Neural crest cell (in vitro differentiated cells): ENCODE measurements at regions not wholly inside any gene's neighbourhood (a gene's known extent, or its start where the extent isn't known, plus 50 kb on each side); places are given as distances from the start of the nearest gene placed in this dataset.

Experiments
- DNase-seq: peaks from one replicate; pipeline ENCODE4 v3.0.0; 2021; ENCODE audit warnings: low read depth, mixed read lengths, low spot score
- H3K27ac Mint-ChIP-seq: one replicate; pipeline ENCODE4 v1.8.0; 2021; ENCODE audit warnings: mild to moderate bottlenecking, mixed read lengths; ENCODE audit not compliant: unreplicated experiment
- H3K27me3 Mint-ChIP-seq: 2 replicates; pipeline ENCODE4 v1.8.0; 2021; ENCODE audit warnings: low read depth, mild to moderate bottlenecking, mixed read lengths
- H3K36me3 Mint-ChIP-seq: 2 replicates; pipeline ENCODE4 v1.8.0; 2021; ENCODE audit warnings: low read depth, mild to moderate bottlenecking, mixed read lengths
- H3K4me1 Mint-ChIP-seq: 2 replicates; pipeline ENCODE4 v1.8.0; 2021; ENCODE audit warnings: mixed read lengths
- H3K4me3 Mint-ChIP-seq: one replicate; pipeline ENCODE4 v1.8.0; 2021; ENCODE audit warnings: mild to moderate bottlenecking, mixed read lengths
- H3K9me3 Mint-ChIP-seq: 2 replicates; pipeline ENCODE4 v1.8.0; 2021; ENCODE audit warnings: mixed read lengths
- CTCF ChIP-seq: fragments of 200-600 bp; sonication (generic); conservative IDR thresholded peaks from 2 replicates; pipeline ENCODE4 v1.5.0; 2021; ENCODE audit warnings: antibody characterized with exemption, mild to moderate bottlenecking

DNA sequence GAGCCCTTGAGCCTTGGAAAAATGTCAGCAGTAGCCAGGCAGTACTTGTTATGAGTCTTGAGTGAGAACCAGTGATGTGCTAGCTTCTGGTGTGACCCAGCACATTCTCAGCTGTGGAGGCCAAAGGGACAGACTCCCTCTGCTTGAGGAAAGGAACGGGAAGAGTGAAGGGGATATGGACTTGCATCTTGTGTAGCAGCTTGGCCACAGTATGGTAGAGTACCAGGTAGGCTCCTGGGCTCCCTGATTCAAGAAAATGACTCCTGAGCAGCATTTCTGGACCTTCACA lies 1601.9 kb upstream of the ADGRL3 start:
- peaks cover 13% of the 10 kb centered on the region for H3K9me3 Mint-ChIP-seq
- no peaks in the 10 kb centered on the region for H3K27me3 Mint-ChIP-seq
- peaks cover 16% of the 10 kb centered on the region for H3K4me1 Mint-ChIP-seq
- no peak for TF ChIP-seq CTCF
- no peak overlapping the region for H3K4me3 Mint-ChIP-seq
- peak overlapping the region; percentile 90 for H3K27ac Mint-ChIP-seq
- H3K36me3 Mint-ChIP-seq: peaks cover 2% of the 10 kb centered on the region
- DNase-seq: no peak

DNA sequence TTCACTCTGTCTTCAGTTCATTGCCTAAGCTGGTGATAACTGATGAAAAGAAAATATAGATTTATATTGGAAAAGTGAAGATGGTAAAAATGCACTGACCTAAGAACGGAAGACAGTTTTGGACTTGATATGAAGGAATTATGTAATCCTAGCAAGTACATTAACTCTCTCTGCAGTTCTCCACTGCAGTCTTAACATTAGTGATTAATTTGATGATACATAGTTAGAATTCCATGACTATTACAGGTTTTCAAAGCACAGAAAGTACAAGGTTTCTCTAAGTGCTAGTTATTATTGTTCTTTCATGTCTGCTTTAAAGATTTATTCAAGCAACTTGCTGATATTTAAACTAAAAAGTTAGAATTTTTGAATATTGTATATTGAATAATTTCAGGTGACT lies 1591.7 kb upstream of the ADGRL3 start:
- H3K4me1 Mint-ChIP-seq: peaks cover 4% of the 10 kb centered on the region
- no peak for DNase-seq
- TF ChIP-seq CTCF: no peak
- H3K27me3 Mint-ChIP-seq: no peaks in the 10 kb centered on the region
- H3K36me3 Mint-ChIP-seq: no peaks in the 10 kb centered on the region
- no peak overlapping the region for H3K4me3 Mint-ChIP-seq
- peaks cover 2% of the 10 kb centered on the region for H3K9me3 Mint-ChIP-seq
- no peak overlapping the region for H3K27ac Mint-ChIP-seq

- Mint-ChIP-seq H3K27ac (no peak overlapping the region), H3K4me1 (peaks cover 14% of the 10 kb centered on the region), H3K36me3 (no peaks in the 10 kb centered on the region), H3K9me3 (peaks cover 7% of the 10 kb centered on the region), H3K27me3 (no peaks in the 10 kb centered on the region), H3K4me3 (no peak overlapping the region)
- no peak for DNase-seq
- TF ChIP-seq CTCF: no peak
Measured at GRCh38 chr4:59612235-59612634, 1587.9 kb upstream of the ADGRL3 start.

GRCh38 chr4:59615316-59615715 lies 1584.8 kb upstream of the ADGRL3 start:
- DNase-seq: no peak
- Mint-ChIP-seq H3K4me3 (no peak overlapping the region), H3K9me3 (peaks cover 15% of the 10 kb centered on the region), H3K27ac (no peak overlapping the region), H3K27me3 (no peaks in the 10 kb centered on the region), H3K4me1 (peaks cover 22% of the 10 kb centered on the region), H3K36me3 (no peaks in the 10 kb centered on the region)
- TF ChIP-seq CTCF: no peak

DNA sequence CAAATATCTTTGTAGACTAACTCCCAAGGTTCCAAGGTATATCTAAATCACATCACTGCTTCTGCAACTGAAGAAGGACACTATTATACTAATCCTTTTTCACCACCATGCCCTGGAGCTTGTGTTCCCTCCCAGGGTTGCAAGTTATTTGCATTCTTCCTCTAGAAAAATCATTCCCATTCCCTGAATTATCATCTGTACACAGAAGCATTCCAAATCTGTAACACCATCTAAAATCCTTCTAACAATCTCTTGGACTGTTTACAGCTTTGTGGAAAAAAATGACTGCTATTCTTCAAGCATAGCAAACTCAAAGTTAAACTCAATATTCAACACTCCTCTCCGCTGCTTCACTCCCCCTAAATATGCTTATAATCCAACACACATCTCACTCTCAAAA lies 1570.8 kb upstream of the ADGRL3 start:
- Mint-ChIP-seq H3K4me3 (no peak overlapping the region), H3K4me1 (no peaks in the 10 kb centered on the region), H3K27me3 (no peaks in the 10 kb centered on the region), H3K36me3 (peaks cover 2% of the 10 kb centered on the region), H3K27ac (no peak overlapping the region), H3K9me3 (peaks cover 14% of the 10 kb centered on the region)
- no peak for DNase-seq
- no peak for TF ChIP-seq CTCF

- no peak for TF ChIP-seq CTCF
- H3K27me3 Mint-ChIP-seq: no peaks in the 10 kb centered on the region
- H3K36me3 Mint-ChIP-seq: peaks cover 2% of the 10 kb centered on the region
- peaks cover 13% of the 10 kb centered on the region for H3K9me3 Mint-ChIP-seq
- no peak overlapping the region for H3K27ac Mint-ChIP-seq
- DNase-seq: no peak
- H3K4me1 Mint-ChIP-seq: no peaks in the 10 kb centered on the region
- H3K4me3 Mint-ChIP-seq: no peak overlapping the region
Measured at GRCh38 chr4:59630235-59630634, 1569.9 kb upstream of the ADGRL3 start.
